ENCODE measurements at regions not wholly inside any gene's neighbourhood (a gene's known extent, or its start where the extent isn't known, plus 50 kb on each side); places are given as distances from the start of the nearest gene placed in this dataset.

- Histone ChIP-seq H3K4me2 (ENCODE audit: insufficient read depth, low read length) (no peak overlapping the region), H3K9me3 (replicated peaks; ENCODE audit: control insufficient read depth, insufficient read depth, low read depth, low read length) (no peaks in the 10 kb centered on the region), H2AFZ (ENCODE audit: low read depth, low read length) (no peak overlapping the region), H3K27ac (ENCODE audit: extremely low read depth, low read depth, low read length) (no peak overlapping the region), H3K4me3 (no peak overlapping the region), H3K36me3 (ENCODE audit: control insufficient read depth, insufficient read depth, low read length) (no peaks in the 10 kb centered on the region), H3K9me1 (ENCODE audit: control insufficient read depth, insufficient read depth, low read length) (no peaks in the 10 kb centered on the region), H3K9ac (ENCODE audit: insufficient read depth in 1 of 2, low read depth in 2 of 2, low read length in 2 of 2) (no peak overlapping the region), H3K79me2 (ENCODE audit: control insufficient read depth, insufficient read depth, low read length) (no peaks in the 10 kb centered on the region), H3K27me3 (ENCODE audit: control insufficient read depth in 2 of 2, insufficient read depth in 2 of 2, low read length in 2 of 2) (no peaks in the 10 kb centered on the region), H4K20me1 (replicated peaks; ENCODE audit: control insufficient read depth, insufficient read depth, low read length) (no peaks in the 10 kb centered on the region), H3K4me1 (replicated peaks in 1 of 2; ENCODE audit: control insufficient read depth in 2 of 2, insufficient read depth in 2 of 2, low read length in 2 of 2) (no peaks in the 10 kb centered on the region)
- ChIA-PET CTCF (ENCODE audit: low intra/inter-chr PET ratio) (no interaction called here), POLR2A (no interaction called here)
- FAIRE-seq, result no peak
- DNase-seq (ENCODE audit: extremely low read depth in 1 of 4, low spot score in 3 of 4), result no peak
- 0% methylated on average over 4 of the region's 4 CpGs for WGBS (ENCODE audit: insufficient coverage, low coverage, missing lambda C conversion rate)
- intact Hi-C loops (cut with micrococcal nuclease), result loop anchor here (2.0 kb wide), 1 partner anchor 493 kb away; no protein-coding TSS in a partner anchor
- no peak for ATAC-seq
- in situ Hi-C loops (cut with MboI), result no loop called here
- BruUV-seq (replicated peaks), result no TSS peak
- TF ChIP-seq CBX8 (IDR thresholded peaks at IDR 0.05; ENCODE audit: borderline replicate concordance, extremely low read depth, low read depth, low read length, poor library complexity, severe bottlenecking), result no peak
- TF ChIP-seq, protein P1, sequence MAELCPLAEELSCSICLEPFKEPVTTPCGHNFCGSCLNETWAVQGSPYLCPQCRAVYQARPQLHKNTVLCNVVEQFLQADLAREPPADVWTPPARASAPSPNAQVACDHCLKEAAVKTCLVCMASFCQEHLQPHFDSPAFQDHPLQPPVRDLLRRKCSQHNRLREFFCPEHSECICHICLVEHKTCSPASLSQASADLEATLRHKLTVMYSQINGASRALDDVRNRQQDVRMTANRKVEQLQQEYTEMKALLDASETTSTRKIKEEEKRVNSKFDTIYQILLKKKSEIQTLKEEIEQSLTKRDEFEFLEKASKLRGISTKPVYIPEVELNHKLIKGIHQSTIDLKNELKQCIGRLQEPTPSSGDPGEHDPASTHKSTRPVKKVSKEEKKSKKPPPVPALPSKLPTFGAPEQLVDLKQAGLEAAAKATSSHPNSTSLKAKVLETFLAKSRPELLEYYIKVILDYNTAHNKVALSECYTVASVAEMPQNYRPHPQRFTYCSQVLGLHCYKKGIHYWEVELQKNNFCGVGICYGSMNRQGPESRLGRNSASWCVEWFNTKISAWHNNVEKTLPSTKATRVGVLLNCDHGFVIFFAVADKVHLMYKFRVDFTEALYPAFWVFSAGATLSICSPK (IDR thresholded peaks at IDR 0.05; ENCODE audit: borderline replicate concordance), result no peak
- TF ChIP-seq HINFP (tag; conservative IDR thresholded peaks at IDR 0.05; ENCODE audit: low read depth), result no peak
These were observed 254.8 kb downstream of the RNF152 start for GRCh38 chr18:61637905-61638595.

Measured in K562 (cell line).